ENCODE measurements at regions not wholly inside any gene's neighbourhood (a gene's known extent, or its start where the extent isn't known, plus 50 kb on each side); places are given as distances from the start of the nearest gene placed in this dataset.

DNA sequence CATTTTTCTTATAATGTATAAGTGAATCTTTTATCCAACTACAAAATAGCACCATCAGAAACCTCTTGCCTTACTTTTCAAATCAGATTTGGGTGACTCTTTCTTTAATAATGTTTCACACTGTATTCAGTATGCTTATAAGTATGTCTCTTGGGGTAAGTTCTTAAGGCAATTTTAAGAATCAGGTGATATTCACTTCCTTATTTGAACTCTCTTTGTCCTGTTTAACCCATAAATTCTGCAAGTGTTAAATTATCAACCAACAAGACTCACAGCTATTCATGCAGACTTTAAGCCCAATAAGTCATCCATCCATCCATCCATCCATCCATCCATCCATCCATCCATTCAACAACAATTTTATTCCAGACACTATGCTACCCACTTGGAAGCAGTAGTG is 142.7 kb upstream of the FBXL17 start:
- no peak overlapping the region for H3K4me3 ChIP-seq
- H3K4me1 ChIP-seq: no peaks in the 10 kb centered on the region
- no peaks in the 10 kb centered on the region for H3K36me3 ChIP-seq
- H3K9me3 ChIP-seq: no peaks in the 10 kb centered on the region
- no peak overlapping the region for H3K27ac ChIP-seq
- intact Hi-C loops (cut with DNase I): no loop called here
- DNase-seq: no peak
- H3K27me3 ChIP-seq: no peaks in the 10 kb centered on the region
- no peak for ATAC-seq
- no peak for TF ChIP-seq POLR2A (IDR thresholded peaks at IDR 0.05)
- TF ChIP-seq, protein P1, sequence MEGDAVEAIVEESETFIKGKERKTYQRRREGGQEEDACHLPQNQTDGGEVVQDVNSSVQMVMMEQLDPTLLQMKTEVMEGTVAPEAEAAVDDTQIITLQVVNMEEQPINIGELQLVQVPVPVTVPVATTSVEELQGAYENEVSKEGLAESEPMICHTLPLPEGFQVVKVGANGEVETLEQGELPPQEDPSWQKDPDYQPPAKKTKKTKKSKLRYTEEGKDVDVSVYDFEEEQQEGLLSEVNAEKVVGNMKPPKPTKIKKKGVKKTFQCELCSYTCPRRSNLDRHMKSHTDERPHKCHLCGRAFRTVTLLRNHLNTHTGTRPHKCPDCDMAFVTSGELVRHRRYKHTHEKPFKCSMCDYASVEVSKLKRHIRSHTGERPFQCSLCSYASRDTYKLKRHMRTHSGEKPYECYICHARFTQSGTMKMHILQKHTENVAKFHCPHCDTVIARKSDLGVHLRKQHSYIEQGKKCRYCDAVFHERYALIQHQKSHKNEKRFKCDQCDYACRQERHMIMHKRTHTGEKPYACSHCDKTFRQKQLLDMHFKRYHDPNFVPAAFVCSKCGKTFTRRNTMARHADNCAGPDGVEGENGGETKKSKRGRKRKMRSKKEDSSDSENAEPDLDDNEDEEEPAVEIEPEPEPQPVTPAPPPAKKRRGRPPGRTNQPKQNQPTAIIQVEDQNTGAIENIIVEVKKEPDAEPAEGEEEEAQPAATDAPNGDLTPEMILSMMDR (IDR thresholded peaks at IDR 0.05): no peak

- no peak overlapping the region for H3K4me3 ChIP-seq
- H3K36me3 ChIP-seq: no peaks in the 10 kb centered on the region
- intact Hi-C loops (cut with DNase I): no loop called here
- no peaks in the 10 kb centered on the region for H3K27me3 ChIP-seq
- peak overlapping the region in 1 of 3 donors; percentile 15 for H3K27ac ChIP-seq
- H3K9me3 ChIP-seq: no peaks in the 10 kb centered on the region
- TF ChIP-seq POLR2A (IDR thresholded peaks at IDR 0.05): no peak
- DNase-seq: no peak
- H3K4me1 ChIP-seq: no peaks in the 10 kb centered on the region
- ATAC-seq: peak in 1 of 4 donors; percentile 33
Observed at GRCh38 chr5:108523360-108523759, 141.5 kb upstream of the FBXL17 start.

DNA sequence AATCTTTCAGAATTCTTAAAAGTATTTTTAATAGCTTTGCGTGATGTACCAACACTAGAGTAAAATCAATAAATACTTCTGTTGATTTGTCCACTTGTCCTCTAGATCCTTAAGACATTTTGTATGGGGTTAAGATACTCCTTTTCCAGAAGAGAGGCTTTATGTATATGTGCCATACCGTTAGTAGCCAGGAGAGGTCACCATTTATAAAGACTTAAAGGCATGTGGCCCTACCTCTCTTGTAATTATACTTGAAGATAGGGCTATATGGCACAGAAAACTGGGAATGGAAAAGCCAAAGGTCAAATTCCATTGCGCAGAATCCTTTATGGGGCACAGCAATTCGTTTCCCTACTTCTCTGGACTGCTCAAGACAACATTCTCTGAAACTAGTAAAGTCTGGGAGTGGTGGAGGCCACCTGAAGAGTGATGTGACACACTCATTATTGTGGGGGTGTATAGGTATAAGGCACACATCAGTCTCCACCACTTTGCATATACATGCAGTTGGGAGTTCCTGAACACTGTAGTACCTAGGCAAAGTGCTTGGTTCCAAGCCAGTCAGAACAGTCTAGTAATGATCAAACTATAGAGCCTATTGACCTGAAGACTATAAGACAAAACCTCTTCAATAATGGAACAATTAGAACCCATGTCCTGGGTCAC is 140.1 kb upstream of the FBXL17 start:
- 33% methylated on average over 4 of the region's 4 CpGs for WGBS (ENCODE audit: insufficient coverage, low coverage, low lambda C conversion rate, missing lambda C conversion rate)
- H3K9me3 ChIP-seq: no peaks in the 10 kb centered on the region
- DNase-seq: no peak
- peak; percentile 71 to 89 (median 84) for ATAC-seq
- TF ChIP-seq POLR2A (IDR thresholded peaks at IDR 0.05): no peak
- TF ChIP-seq, protein P1 (IDR thresholded peaks at IDR 0.05): peak; percentile 52 to 60 (median 57)
- H3K36me3 ChIP-seq: no peaks in the 10 kb centered on the region
- H3K4me3 ChIP-seq: no peak overlapping the region
- H3K4me1 ChIP-seq: no peaks in the 10 kb centered on the region
- no peaks in the 10 kb centered on the region for H3K27me3 ChIP-seq
- H3K27ac ChIP-seq: no peak overlapping the region
- intact Hi-C loops (cut with DNase I): no loop called here

DNA sequence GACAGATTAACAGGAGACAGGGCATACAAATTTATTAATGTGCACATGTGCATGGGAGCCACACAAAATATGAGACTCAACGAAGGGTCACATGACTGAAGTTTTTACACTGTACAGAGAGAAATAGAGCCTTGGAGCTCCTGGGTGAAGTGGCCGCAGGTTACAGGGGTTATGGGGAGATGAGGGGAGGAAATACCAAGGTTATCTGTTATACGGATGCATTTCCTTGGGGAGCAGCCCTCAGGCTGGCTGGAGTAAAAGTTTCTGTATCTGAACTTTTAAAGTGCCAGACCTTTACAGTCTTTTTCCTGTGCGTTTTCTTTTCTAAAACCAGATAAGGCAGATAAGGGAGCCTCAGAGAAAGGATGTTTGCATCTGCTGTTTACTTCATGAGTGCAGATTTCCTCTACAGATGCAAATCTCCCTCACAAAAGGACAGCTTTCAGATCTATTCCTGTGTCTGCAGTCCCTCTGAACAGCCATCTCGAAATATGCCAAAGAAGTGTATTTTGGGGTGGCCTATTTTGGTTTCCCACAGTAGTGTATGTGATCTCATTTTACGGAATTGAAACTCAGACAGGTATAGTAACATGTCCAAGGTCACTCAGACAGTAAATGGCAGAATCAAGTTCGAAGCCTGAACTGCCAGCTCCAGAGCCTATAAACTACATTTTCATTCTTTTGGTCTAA is 139.3 kb upstream of the FBXL17 start:
- WGBS (ENCODE audit: insufficient coverage, low coverage, low lambda C conversion rate, missing lambda C conversion rate): 23% methylated on average over 7 of the region's 7 CpGs
- Histone ChIP-seq H3K4me1 (no peaks in the 10 kb centered on the region), H3K27me3 (no peaks in the 10 kb centered on the region), H3K4me3 (no peak overlapping the region), H3K9me3 (no peaks in the 10 kb centered on the region), H3K27ac (no peak overlapping the region), H3K36me3 (no peaks in the 10 kb centered on the region)
- TF ChIP-seq POLR2A (IDR thresholded peaks at IDR 0.05): no peak
- TF ChIP-seq, protein P1 (IDR thresholded peaks at IDR 0.05): no peak
- ATAC-seq (peak in 2 of 4 donors; percentile 7 to 40), DNase-seq (no peak)
- intact Hi-C loops (cut with DNase I): no loop called here

DNA sequence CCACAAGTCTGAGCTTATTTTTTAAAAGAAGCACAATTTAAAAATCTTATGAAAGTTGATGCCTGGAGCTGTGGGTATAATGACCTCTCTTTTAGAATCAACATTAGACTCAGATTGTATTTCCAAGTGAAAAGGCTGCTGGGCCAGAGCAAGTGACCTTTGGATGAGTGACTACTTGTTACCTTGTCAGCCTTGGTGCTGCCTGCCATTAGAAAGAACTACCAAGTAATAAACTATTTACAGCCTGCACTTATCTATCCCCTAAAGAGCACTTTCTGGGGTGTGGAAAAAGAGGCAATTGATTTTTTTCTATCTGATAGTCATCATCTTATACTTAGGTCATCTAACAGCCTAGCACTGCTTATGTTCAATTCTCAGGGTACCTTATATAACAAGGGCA is 134.9 kb upstream of the FBXL17 start:
- Histone ChIP-seq H3K27ac (no peak overlapping the region), H3K4me1 (no peaks in the 10 kb centered on the region), H3K27me3 (no peaks in the 10 kb centered on the region), H3K9me3 (no peaks in the 10 kb centered on the region), H3K4me3 (no peak overlapping the region), H3K36me3 (no peaks in the 10 kb centered on the region)
- intact Hi-C loops (cut with DNase I): no loop called here
- ATAC-seq (no peak), DNase-seq (no peak)
- no peak for TF ChIP-seq POLR2A (IDR thresholded peaks at IDR 0.05)
- TF ChIP-seq, protein P1 (IDR thresholded peaks at IDR 0.05): no peak

Data from right lobe of liver (tissue), 6 donors.